ENCODE measurements at regions not wholly inside any gene's neighbourhood (a gene's known extent, or its start where the extent isn't known, plus 50 kb on each side); places are given as distances from the start of the nearest gene placed in this dataset.
"Not testable (repeated sequence)": the region's sequence is repeated elsewhere in the genome, so short reads cannot be mapped to it uniquely, and the experiment has no call there.

GRCh38 chr1:188620236-188620635 lies 1791.5 kb downstream of the PLA2G4A start:
- DNase-seq (ENCODE audit: low spot score): no peak

- no peak for DNase-seq (ENCODE audit: low spot score)
These were observed 1812.9 kb downstream of the PLA2G4A start for GRCh38 chr1:188641566-188642211.

- DNase-seq (ENCODE audit: low spot score): no peak
These were observed 1814.0 kb downstream of the PLA2G4A start for GRCh38 chr1:188642704-188643103.

DNA sequence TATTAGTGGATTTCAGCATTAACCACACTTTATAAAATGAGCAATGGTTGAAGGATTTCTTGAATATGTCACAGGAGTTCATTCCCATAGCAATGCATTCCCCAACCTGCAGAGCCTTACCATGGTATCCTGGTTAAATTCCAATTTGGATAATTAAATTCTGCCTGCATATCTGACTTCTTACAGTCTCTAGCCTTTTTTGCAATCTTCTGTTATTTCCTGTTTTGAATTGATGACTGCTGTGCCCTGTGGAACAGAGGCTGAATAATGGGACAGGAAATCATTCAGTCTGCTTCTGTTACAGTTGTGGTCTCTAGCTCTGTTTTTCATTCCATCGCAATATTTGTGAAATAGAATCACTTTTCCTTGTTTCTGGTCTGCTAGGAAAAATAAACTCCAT lies 1823.9 kb downstream of the PLA2G4A start:
- DNase-seq (ENCODE audit: low spot score): no peak

DNA sequence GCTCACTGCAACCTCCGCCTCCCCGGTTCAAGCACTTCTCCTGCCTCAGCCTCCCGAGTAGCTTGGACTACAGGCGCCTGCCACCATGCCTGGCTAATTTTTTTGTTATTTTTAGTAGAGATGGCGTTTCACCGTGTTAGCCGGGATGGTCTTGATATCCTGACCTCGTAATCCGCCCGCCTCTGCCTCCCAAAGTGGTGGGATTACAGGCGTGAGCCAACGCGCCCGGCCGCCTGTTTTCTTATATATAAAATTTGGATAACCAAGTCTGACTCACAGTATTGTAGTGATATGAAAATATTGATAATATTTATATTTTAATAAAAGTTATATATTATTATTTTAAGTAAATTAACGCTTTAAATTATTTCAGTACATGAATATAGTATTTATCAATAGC lies 1821.7 kb downstream of the BRINP3 start:
- DNase-seq (ENCODE audit: low spot score): not testable (repeated sequence)

GRCh38 chr1:188660572-188660971 lies 1817.1 kb downstream of the BRINP3 start:
- no peak for DNase-seq (ENCODE audit: low spot score)

- DNase-seq (ENCODE audit: low spot score): no peak
These were observed 1812.2 kb downstream of the BRINP3 start for GRCh38 chr1:188665477-188665876.

GRCh38 chr1:188668083-188668482 lies 1809.6 kb downstream of the BRINP3 start:
- no peak for DNase-seq (ENCODE audit: low spot score)

DNA sequence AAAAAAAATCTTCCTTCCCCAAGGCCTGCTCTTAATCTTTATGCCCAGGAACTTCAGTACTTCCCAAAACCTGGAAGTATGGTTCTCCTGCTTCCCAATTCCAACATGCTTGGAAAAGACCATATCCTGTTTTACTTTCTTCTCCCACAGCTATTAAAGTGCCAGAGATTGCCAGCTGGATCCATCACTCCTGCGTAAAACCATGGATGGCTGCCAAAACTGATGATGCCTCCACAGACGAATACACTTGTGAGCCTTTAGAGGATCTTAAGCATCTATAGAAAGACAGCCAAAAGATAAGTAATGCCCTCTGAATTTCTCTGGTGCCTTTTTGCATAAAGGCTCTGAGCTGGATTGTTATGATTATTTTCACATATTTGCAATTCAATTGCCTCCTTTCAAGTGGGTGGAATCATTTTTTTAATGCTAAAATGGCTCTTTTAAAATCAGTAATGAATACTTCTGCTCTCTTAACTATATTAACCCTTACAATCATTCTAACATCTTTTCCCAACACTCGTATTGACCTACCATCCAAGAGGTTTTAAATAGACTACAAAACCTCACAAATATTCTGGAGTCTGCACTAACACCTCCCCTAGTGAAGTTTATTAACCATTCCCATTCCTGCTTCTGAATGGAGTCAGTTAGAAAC lies 1807.8 kb downstream of the BRINP3 start:
- DNase-seq (ENCODE audit: low spot score): no peak

DNA sequence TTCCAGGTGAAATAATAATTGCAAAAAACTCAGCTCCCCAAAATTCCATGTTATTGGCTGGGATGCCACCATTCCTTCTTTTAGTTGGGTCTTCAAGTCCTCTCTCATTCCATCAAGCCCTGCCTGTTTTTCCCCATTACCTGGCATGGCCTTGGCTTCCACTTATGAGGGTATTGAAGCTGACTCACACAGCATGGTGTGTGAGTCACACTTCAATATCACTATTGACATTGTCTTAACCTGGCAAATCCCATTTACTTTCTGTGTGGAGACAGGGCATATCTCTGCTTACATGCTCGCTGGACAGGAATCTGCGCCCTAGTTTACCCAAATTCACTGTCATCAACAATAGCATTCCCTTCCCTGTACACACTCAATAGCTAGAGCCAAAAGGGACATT lies 1806.8 kb downstream of the BRINP3 start:
- DNase-seq (ENCODE audit: low spot score): no peak

- DNase-seq (ENCODE audit: low spot score): no peak
These were observed 1805.5 kb downstream of the BRINP3 start for GRCh38 chr1:188672153-188672552.

GRCh38 chr1:188689542-188689941 lies 1788.1 kb downstream of the BRINP3 start:
- DNase-seq (ENCODE audit: low spot score): no peak

GRCh38 chr1:188700116-188700515 lies 1777.5 kb downstream of the BRINP3 start:
- DNase-seq (ENCODE audit: low spot score): no peak

DNA sequence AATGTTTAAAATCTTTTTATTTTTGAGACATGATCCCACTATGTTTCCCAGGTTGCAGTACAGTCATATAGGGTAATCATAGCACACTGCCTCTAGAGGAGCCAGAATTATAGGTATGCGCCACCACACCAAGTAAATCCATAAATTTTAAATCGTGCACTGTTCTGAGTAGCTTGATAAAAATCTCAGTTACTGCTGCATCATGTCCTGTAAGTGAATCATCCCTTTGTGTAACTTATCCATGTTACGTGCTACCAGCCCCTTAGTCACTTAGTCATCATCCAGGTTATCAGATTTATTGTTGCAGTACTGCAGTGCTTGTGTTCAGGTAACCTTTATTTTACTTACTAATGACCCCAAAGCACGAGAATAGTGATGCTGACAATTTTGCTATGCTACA lies 1770.9 kb downstream of the BRINP3 start:
- no peak for DNase-seq (ENCODE audit: low spot score)

GRCh38 chr1:188708795-188709535 lies 1768.7 kb downstream of the BRINP3 start:
- no peak for DNase-seq (ENCODE audit: low spot score)

DNA sequence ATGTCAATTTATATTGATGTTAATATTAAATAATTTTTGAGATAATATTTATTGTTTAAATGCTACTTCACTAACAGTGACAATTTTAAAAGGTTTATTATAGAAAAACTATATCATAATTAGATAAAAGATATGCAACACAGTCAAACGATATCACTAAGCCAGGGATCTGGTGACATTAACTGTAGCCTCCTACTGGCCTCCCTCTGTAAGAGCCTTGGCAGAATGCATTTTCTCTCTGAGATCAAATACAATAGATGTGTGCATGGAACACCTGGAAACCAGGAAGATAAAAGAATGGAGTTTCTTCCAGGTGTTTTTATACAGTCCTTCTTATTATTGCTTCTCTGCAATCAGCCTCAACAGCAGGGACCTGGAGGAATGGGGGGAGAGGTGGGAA lies 1762.1 kb downstream of the BRINP3 start:
- no peak for DNase-seq (ENCODE audit: low spot score)

GRCh38 chr1:188719735-188720134 lies 1757.9 kb downstream of the BRINP3 start:
- DNase-seq (ENCODE audit: low spot score): no peak

- no peak for DNase-seq (ENCODE audit: low spot score)
These were observed 1754.2 kb downstream of the BRINP3 start for GRCh38 chr1:188723332-188724020.

DNA sequence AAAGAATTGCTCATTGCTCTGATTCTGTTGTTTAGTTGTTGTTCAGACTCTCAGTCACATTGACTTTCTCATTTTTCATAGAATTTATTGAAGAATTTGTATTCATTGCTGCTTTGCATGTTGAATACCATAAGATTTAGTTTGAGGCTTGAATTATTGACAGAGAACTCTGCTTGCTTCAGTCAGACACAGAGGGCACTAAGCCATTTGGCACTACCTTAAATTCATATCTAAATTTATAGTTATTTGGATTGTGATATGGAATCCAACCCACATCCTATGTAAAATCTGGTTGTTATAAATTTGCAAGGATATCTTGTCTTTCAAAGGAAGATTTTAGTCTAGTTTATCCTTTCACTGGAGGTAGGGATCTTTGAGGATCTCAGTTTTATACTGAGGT lies 1748.6 kb downstream of the BRINP3 start:
- no peak for DNase-seq (ENCODE audit: low spot score)

- no peak for DNase-seq (ENCODE audit: low spot score)
These were observed 1742.1 kb downstream of the BRINP3 start for GRCh38 chr1:188735567-188735966.

DNA sequence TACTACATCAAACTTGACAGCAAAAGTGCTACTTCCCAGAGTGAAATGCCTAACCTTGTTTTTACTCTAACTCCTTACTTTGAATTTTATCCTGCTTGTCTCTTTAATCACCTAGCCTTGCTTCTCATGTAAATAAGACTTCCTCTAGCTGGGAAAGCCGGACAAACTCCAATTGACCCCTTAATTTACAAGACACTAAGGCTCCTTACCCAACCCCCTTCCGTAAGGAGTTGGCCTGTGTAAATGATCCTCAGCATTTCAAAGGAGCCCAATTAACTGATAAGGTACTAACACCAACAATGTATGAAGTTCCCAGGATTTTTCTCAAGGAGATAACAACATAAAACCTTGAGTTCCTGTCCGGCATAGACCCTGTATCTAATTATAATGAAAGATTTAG lies 1728.4 kb downstream of the BRINP3 start:
- DNase-seq (ENCODE audit: low spot score): not testable (repeated sequence)

- not testable (repeated sequence) for DNase-seq (ENCODE audit: low spot score)
These were observed 1725.6 kb downstream of the BRINP3 start for GRCh38 chr1:188752027-188752426.

- DNase-seq (ENCODE audit: low spot score): not testable (repeated sequence)
These were observed 1719.9 kb downstream of the BRINP3 start for GRCh38 chr1:188757747-188758146.

Measured in D341Med (cell line).